IMR-90 (cell line): ENCODE measurements at regions not wholly inside any gene's neighbourhood (a gene's known extent, or its start where the extent isn't known, plus 50 kb on each side); places are given as distances from the start of the nearest gene placed in this dataset.

Experiments used
- ATAC-seq: fragments of 200-7000 bp; cut with Tn5 transposase; 2 replicates; pipeline ENCODE4 v1.9.1; 2020; ENCODE audit warnings: low read depth, mild to moderate bottlenecking, moderate library complexity
- BruUV-seq: library from RNA; stranded (reverse); fragments of 400-500 nt; replicated peaks from 2 replicates; lab custom pipeline; 2021; lab: Mats Ljungman, UMichigan
- CTCF ChIA-PET: fragments of 300-600 bp; formaldehyde crosslinking; extraction: SDS; loops from one replicate; lab custom pipeline; 2021; ENCODE audit warnings: antibody characterized with exemption; lab: Yijun Ruan, JAX
- POLR2A ChIA-PET: fragments of 300-600 bp; sonication (Branson Sonifier 250); formaldehyde crosslinking; loops from one replicate; lab custom pipeline; 2022; ENCODE audit warnings: antibody characterized with exemption; ENCODE audit not compliant: unreplicated experiment; lab: Charles Lee
- DNase-seq: peaks from one replicate; pipeline ENCODE4 v3.0.0; 2013
- H2AFZ ChIP-seq: replicated peaks from 2 replicates; pipeline ENCODE3; 2013; ENCODE audit warnings: low read length, mild to moderate bottlenecking; ENCODE audit not compliant: poor library complexity
- H2AK5ac ChIP-seq: 2 replicates; pipeline ENCODE4 v1.6.1; 2013; ENCODE audit warnings: low read depth, low read length, inconsistent platforms
- H2AK9ac ChIP-seq: replicated peaks from 2 replicates; pipeline ENCODE3; 2013; ENCODE audit warnings: mild to moderate bottlenecking, low read depth, low read length, moderate library complexity; ENCODE audit not compliant: poor library complexity
- H2BK120ac ChIP-seq: 2 replicates; pipeline ENCODE4 v1.6.1; 2013; ENCODE audit warnings: low read depth, low read length, inconsistent platforms
- H2BK15ac ChIP-seq: 3 replicates; pipeline ENCODE4 v1.6.1; 2013; ENCODE audit warnings: low read depth, low read length, inconsistent platforms
- H2BK20ac ChIP-seq: 2 replicates; pipeline ENCODE4 v1.6.1; 2013; ENCODE audit warnings: low read depth, mild to moderate bottlenecking, inconsistent platforms, low read length, moderate library complexity
- H2BK5ac ChIP-seq: 2 replicates; pipeline ENCODE4 v1.6.1; 2013; ENCODE audit warnings: mild to moderate bottlenecking, low read depth, low read length, inconsistent platforms; ENCODE audit not compliant: poor library complexity, severe bottlenecking
- H3K14ac ChIP-seq: replicated peaks from 2 replicates; pipeline ENCODE4 v1.6.1; 2013; ENCODE audit warnings: low read depth, low read length, inconsistent platforms
- H3K18ac ChIP-seq: 2 replicates; pipeline ENCODE4 v1.6.1; 2013; ENCODE audit warnings: low read depth, low read length, control low read depth
- H3K23ac ChIP-seq: 2 replicates; pipeline ENCODE4 v1.6.1; 2013; ENCODE audit warnings: low read depth, low read length, inconsistent platforms
- H3K27ac ChIP-seq: 2 replicates; pipeline ENCODE4 v1.5.1; 2013; ENCODE audit warnings: mild to moderate bottlenecking, control low read depth, low read length; ENCODE audit not compliant: insufficient read depth
- H3K27me3 ChIP-seq: 2 replicates; pipeline ENCODE4 v1.6.1; 2013; ENCODE audit warnings: low read length; ENCODE audit not compliant: control insufficient read depth, insufficient read depth
- H3K36me3 ChIP-seq: 2 replicates; pipeline ENCODE4 v1.6.1; 2013; ENCODE audit warnings: low read length, mixed read lengths; ENCODE audit not compliant: control insufficient read depth, insufficient read depth
- H3K4ac ChIP-seq: 2 replicates; pipeline ENCODE4 v1.6.1; 2013; ENCODE audit warnings: low read depth, low read length, inconsistent platforms
- H3K4me1 ChIP-seq: 2 replicates; pipeline ENCODE4 v1.6.1; 2013; ENCODE audit warnings: low read length, mixed read lengths; ENCODE audit not compliant: control insufficient read depth, insufficient read depth
- H3K4me2 ChIP-seq: 2 replicates; pipeline ENCODE4 v1.6.1; 2013; ENCODE audit warnings: low read depth, mild to moderate bottlenecking, control low read depth, low read length, moderate library complexity
- H3K4me3 ChIP-seq: 2 replicates; pipeline ENCODE4 v1.5.1; 2013; ENCODE audit warnings: low read depth, mild to moderate bottlenecking, control low read depth, low read length, moderate library complexity; ENCODE audit not compliant: insufficient read depth
- H3K56ac ChIP-seq: 2 replicates; pipeline ENCODE4 v1.6.1; 2013; ENCODE audit warnings: low read length, inconsistent platforms; ENCODE audit not compliant: insufficient read depth; ENCODE audit errors: extremely low read depth
- H3K79me1 ChIP-seq, 2 experiments: 2 replicates each; pipeline ENCODE4 v1.6.1; 2013; ENCODE audit warnings: low read length in 2 of 2, inconsistent platforms in 1 of 2, low read depth in 1 of 2
- H3K9ac ChIP-seq: 2 replicates; pipeline ENCODE4 v1.6.1; 2013; ENCODE audit warnings: low read depth, low read length, control low read depth
- H3K9me1 ChIP-seq: 2 replicates; pipeline ENCODE4 v1.6.1; 2013; ENCODE audit warnings: low read length, inconsistent platforms; ENCODE audit not compliant: insufficient read depth
- H3K9me3 ChIP-seq: 2 replicates; pipeline ENCODE4 v1.6.1; 2013; ENCODE audit warnings: low read length; ENCODE audit not compliant: control insufficient read depth, insufficient read depth
- H4K20me1 ChIP-seq: 2 replicates; pipeline ENCODE4 v1.6.1; 2013; ENCODE audit warnings: low read length, inconsistent platforms; ENCODE audit not compliant: insufficient read depth
- H4K5ac ChIP-seq: 2 replicates; pipeline ENCODE4 v1.6.1; 2013; ENCODE audit warnings: mild to moderate bottlenecking, low read depth, low read length, control low read depth
- H4K8ac ChIP-seq, 2 experiments: 2 replicates each; pipeline ENCODE4 v1.6.1; 2013; ENCODE audit warnings: low read depth in 2 of 2, low read length in 2 of 2, control low read depth in 1 of 2, inconsistent platforms in 1 of 2
- H4K91ac ChIP-seq: 2 replicates; pipeline ENCODE4 v1.6.1; 2013; ENCODE audit warnings: low read depth, low read length, inconsistent platforms; ENCODE audit not compliant: insufficient read depth
- POLR2A ChIP-seq: IDR thresholded peaks from 2 replicates; pipeline ENCODE4 v1.6.1; 2012; ENCODE audit warnings: mild to moderate bottlenecking, low read depth, low read length
- RAD21 ChIP-seq: IDR thresholded peaks from 2 replicates; pipeline ENCODE4 v1.6.1; 2012; ENCODE audit warnings: low read length, improper control_type of control experiment
- WGBS, 2 experiments: methylation state at CpG; one replicate each; pipeline versions ENCODE4 v1.1.5 to v1.1.7; 2013; ENCODE audit warnings: missing lambda C conversion rate in 2 of 2; ENCODE audit not compliant: insufficient read length in 1 of 2; ENCODE audit errors: extremely low coverage in 2 of 2; 5-methylcytosine and 5-hydroxymethylcytosine counted together
- dilution Hi-C: fragments of 300-500 bp; cut with HindIII; formaldehyde crosslinking; loops from one replicate; pipeline ENCODE4 v1.14.3; 2018; ENCODE audit warnings: low sequenced_read_pairs; ENCODE audit not compliant: unreplicated experiment
- in situ Hi-C: fragments of 300-500 bp; cut with MboI; formaldehyde crosslinking; loops from 3 replicates; pipeline ENCODE4 v1.14.3; 2019; ENCODE audit warnings: low sequenced_read_pairs, inconsistent platforms, mixed read lengths
- intact Hi-C: fragments of 100-400 bp; cut with micrococcal nuclease; formaldehyde crosslinking; loops from 2 replicates; pipeline ENCODE4 v1.10.0; 2022
- TF ChIP-seq, protein P1 (sequence below): fragments of 150-350 bp; IDR thresholded peaks from 2 replicates; pipeline ENCODE4 v1.6.1; 2017; ENCODE audit warnings: mild to moderate bottlenecking, antibody characterized with exemption, low read length, low read depth

DNA sequence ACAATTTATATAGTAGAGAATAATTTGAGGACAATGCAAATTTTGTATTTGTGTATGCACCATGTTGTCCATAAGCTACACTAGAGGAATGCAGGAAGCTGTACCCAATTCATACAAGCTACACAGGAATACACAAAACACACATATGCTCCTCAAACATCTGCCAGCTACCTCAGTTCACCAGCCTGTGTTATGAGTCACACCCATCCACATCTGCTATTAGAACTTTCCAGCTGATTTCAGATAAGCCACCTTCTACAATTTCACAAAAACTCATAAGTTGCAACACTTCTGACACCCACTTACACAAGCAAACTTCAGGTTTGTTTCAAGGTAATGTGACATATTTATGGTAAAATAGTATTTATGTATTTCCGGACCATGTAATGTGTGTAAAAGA is 438.9 kb downstream of the SATB2 start:
- Histone ChIP-seq H3K27me3 (no peaks in the 10 kb centered on the region), H3K14ac (no peak overlapping the region), H4K20me1 (no peaks in the 10 kb centered on the region), H3K27ac (no peak overlapping the region), H2BK120ac (no peak overlapping the region), H2BK5ac (no peak overlapping the region), H2BK20ac (no peak overlapping the region), H3K79me1 (no peaks in the 10 kb centered on the region), H2AK9ac (no peak overlapping the region), H3K23ac (no peak overlapping the region), H3K9me3 (no peaks in the 10 kb centered on the region), H3K4ac (no peak overlapping the region), H4K8ac (no peak overlapping the region), H3K36me3 (no peaks in the 10 kb centered on the region), H4K91ac (no peak overlapping the region), H2AFZ (no peak overlapping the region), H2BK15ac (no peak overlapping the region), H3K9me1 (no peaks in the 10 kb centered on the region), H4K5ac (no peak overlapping the region), H2AK5ac (no peak overlapping the region), H3K56ac (no peak overlapping the region), H3K4me2 (no peak overlapping the region), H3K18ac (no peak overlapping the region), H3K9ac (no peak overlapping the region), H3K4me3 (no peak overlapping the region), H3K4me1 (no peaks in the 10 kb centered on the region)
- ChIA-PET CTCF (interaction anchor here (1.2 kb wide), 1 partner anchor 26 kb away, joined by 3 read pairs; no protein-coding TSS in a partner anchor), POLR2A (no interaction called here)
- ATAC-seq (no peak), DNase-seq (no peak)
- no CpG with 5 or more reads among the region's 1 CpG for WGBS, 2 experiments
- TF ChIP-seq POLR2A (no peak), RAD21 (no peak)
- TF ChIP-seq, protein P1, sequence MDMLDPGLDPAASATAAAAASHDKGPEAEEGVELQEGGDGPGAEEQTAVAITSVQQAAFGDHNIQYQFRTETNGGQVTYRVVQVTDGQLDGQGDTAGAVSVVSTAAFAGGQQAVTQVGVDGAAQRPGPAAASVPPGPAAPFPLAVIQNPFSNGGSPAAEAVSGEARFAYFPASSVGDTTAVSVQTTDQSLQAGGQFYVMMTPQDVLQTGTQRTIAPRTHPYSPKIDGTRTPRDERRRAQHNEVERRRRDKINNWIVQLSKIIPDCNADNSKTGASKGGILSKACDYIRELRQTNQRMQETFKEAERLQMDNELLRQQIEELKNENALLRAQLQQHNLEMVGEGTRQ: no peak
- in situ Hi-C loops (loop anchor here (10.0 kb wide), 1 partner anchor 456 kb away; no protein-coding TSS in a partner anchor), intact Hi-C loops (no loop called here), dilution Hi-C loops (no loop called here)
- BruUV-seq: no TSS peak
